Peyer's patch (tissue), 4 donors: ENCODE measurements at regions not wholly inside any gene's neighbourhood (a gene's known extent, or its start where the extent isn't known, plus 50 kb on each side); places are given as distances from the start of the nearest gene placed in this dataset.

Experiments used
- POLR2A ChIP-seq, 2 donors: fragments of 450-650 bp; IDR thresholded peaks; one replicate each; pipeline ENCODE4 v1.5.1; 2017; ENCODE audit warnings: antibody characterized with exemption in 2 of 2, mild to moderate bottlenecking in 2 of 2, moderate library complexity in 2 of 2
- TF ChIP-seq, protein P1 (sequence below), 6 experiments: fragments of 450-650 bp in 4 of 6; fragments of 200-600 bp in 2 of 6; sonication (generic) in 1 of 6; IDR thresholded peaks; one replicate each; pipeline ENCODE4 v1.5.1; 2017 to 2019; ENCODE audit warnings: antibody characterized with exemption in 6 of 6, mild to moderate bottlenecking in 3 of 6, moderate library complexity in 1 of 6

DNA sequence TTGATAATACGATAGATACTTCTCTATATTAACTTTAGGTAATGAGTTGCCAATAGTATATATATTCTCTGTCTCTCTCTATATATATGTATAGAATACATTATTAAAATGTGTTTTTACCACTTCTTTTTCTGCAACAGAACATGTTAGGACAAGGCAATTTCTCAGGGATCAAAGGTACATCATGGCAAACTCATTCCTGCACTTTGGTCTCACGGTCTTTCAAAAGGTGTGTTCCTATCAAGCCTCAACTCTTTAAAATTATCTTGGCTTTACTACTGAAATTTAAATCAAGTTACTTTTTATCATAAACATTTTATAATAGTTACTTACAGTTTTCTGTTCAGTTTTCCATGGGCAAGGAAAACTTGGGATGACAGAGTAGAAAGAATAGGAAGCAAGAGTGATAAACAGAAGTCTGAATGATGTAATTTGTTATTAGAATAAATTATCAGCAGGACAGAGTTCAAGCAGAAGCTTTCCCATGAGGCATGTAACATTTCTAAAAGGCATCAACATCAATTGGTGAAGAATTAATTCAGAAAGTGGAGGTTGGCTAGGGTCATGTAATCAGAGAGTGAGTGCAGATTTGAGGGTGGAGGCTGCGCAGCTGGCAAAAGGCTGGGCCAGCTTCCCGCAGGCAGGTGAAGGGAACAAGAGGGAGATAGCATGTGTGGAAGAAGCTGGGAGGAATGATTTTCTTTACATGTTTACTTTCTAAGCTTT lies 59.7 kb upstream of the LRAT start:
- no peak for TF ChIP-seq POLR2A (IDR thresholded peaks at IDR 0.05)
- TF ChIP-seq, protein P1, sequence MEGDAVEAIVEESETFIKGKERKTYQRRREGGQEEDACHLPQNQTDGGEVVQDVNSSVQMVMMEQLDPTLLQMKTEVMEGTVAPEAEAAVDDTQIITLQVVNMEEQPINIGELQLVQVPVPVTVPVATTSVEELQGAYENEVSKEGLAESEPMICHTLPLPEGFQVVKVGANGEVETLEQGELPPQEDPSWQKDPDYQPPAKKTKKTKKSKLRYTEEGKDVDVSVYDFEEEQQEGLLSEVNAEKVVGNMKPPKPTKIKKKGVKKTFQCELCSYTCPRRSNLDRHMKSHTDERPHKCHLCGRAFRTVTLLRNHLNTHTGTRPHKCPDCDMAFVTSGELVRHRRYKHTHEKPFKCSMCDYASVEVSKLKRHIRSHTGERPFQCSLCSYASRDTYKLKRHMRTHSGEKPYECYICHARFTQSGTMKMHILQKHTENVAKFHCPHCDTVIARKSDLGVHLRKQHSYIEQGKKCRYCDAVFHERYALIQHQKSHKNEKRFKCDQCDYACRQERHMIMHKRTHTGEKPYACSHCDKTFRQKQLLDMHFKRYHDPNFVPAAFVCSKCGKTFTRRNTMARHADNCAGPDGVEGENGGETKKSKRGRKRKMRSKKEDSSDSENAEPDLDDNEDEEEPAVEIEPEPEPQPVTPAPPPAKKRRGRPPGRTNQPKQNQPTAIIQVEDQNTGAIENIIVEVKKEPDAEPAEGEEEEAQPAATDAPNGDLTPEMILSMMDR (IDR thresholded peaks at IDR 0.05): no peak
